ENCODE measurements at regions not wholly inside any gene's neighbourhood (a gene's known extent, or its start where the extent isn't known, plus 50 kb on each side); places are given as distances from the start of the nearest gene placed in this dataset.
"Not testable (repeated sequence)": the region's sequence is repeated elsewhere in the genome, so short reads cannot be mapped to it uniquely, and the experiment has no call there.

DNA sequence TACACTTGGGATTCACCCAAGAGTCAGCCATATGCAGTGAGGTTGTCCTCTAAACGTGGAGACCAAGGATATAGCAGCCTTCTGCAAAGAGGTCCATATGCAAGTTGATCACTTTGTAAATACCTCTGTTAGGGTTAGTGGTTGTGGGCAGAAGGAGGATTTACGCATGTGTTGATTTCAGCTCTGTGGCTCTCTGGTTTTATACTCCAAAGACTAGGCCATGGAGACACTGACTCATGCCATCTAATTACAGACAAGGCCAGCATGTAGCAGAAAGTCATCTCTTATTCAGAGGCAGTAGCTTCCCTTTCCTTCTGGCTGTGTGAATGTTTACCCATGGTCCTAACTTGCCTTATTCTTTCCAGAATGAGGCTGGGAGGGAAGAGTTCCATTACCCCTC, 140.9 kb upstream of the GOLGA6L4 start:
- H3K36me3 Mint-ChIP-seq; DNase-seq; H3K27ac ChIP-seq (ENCODE audit: low read length); H3K27me3 Mint-ChIP-seq (ENCODE audit: low read depth in 2 of 2); H3K9me3 ChIP-seq (ENCODE audit: control insufficient read depth, insufficient read depth, low read length); H3K4me1 ChIP-seq (ENCODE audit: control insufficient read depth, insufficient read depth, low read length); H3K27me3 ChIP-seq (ENCODE audit: control insufficient read depth, insufficient read depth, low read length); H3K4me3 Mint-ChIP-seq; H3K4me3 ChIP-seq (ENCODE audit: low read length); ATAC-seq; intact Hi-C loops (cut with micrococcal nuclease); H3K4me1 Mint-ChIP-seq; H3K9me3 Mint-ChIP-seq; H3K36me3 ChIP-seq (ENCODE audit: control insufficient read depth, insufficient read depth, low read length); H3K27ac Mint-ChIP-seq: not testable (repeated sequence)
- 68% methylated on average over 2 of the region's 2 CpGs for WGBS (ENCODE audit: insufficient coverage)

- H3K4me3 ChIP-seq (ENCODE audit: low read length); H3K27me3 ChIP-seq (ENCODE audit: control insufficient read depth, insufficient read depth, low read length); H3K27ac Mint-ChIP-seq; DNase-seq; H3K36me3 Mint-ChIP-seq; H3K27me3 Mint-ChIP-seq (ENCODE audit: low read depth in 2 of 2); H3K36me3 ChIP-seq (ENCODE audit: control insufficient read depth, insufficient read depth, low read length); intact Hi-C loops (cut with micrococcal nuclease); H3K9me3 ChIP-seq (ENCODE audit: control insufficient read depth, insufficient read depth, low read length); H3K4me1 ChIP-seq (ENCODE audit: control insufficient read depth, insufficient read depth, low read length); H3K9me3 Mint-ChIP-seq; H3K4me1 Mint-ChIP-seq; H3K27ac ChIP-seq (ENCODE audit: low read length); H3K4me3 Mint-ChIP-seq; ATAC-seq: not testable (repeated sequence)
- 57% methylated on average over 2 of the region's 3 CpGs for whole genome bisulfite sequencing (ENCODE audit: insufficient coverage)
Observed at GRCh38 chr15:84097053-84097452, 138.5 kb upstream of the GOLGA6L4 start.

GRCh38 chr15:84098604-84099003, 137.0 kb upstream of the GOLGA6L4 start:
- Mint-ChIP-seq H3K36me3 (no peaks in the 10 kb centered on the region), H3K4me1 (no peaks in the 10 kb centered on the region)
- no peak overlapping the region for H3K4me3 ChIP-seq (ENCODE audit: low read length)

DNA sequence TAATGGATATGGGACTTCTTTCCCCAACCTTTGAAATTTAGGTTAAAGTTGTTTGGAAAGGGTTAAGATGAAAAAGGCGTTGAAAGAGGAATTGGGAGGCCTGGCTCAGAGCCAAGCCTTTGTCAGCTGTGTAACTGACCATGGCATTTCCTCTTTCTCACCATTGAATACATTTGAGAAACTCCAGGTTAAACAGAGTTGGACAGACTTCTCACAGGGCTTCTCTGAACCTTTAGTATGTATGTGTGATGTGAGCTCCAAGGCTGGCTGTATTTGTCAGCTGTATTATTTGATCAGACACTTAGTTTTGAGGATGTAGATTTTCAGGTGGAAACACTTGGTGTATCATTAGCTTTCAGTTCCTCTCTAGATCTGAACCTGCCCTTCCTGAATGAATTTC, 136.4 kb upstream of the GOLGA6L4 start:
- H3K27ac Mint-ChIP-seq, result no peak overlapping the region
- ATAC-seq (no peak), DNase-seq (no peak)
- 0% methylated on average over 1 of the region's 1 CpG for WGBS (ENCODE audit: insufficient coverage)
- Histone ChIP-seq H3K27ac (ENCODE audit: low read length) (no peak overlapping the region), H3K36me3 (ENCODE audit: control insufficient read depth, insufficient read depth, low read length) (no peaks in the 10 kb centered on the region), H3K4me1 (ENCODE audit: control insufficient read depth, insufficient read depth, low read length) (no peaks in the 10 kb centered on the region), H3K9me3 (ENCODE audit: control insufficient read depth, insufficient read depth, low read length) (no peaks in the 10 kb centered on the region), H3K27me3 (ENCODE audit: control insufficient read depth, insufficient read depth, low read length) (no peaks in the 10 kb centered on the region), H3K4me3 (ENCODE audit: low read length) (no peak overlapping the region)
- no peak for TF ChIP-seq CTCF (IDR thresholded peaks at IDR 0.05)
- H3K9me3 Mint-ChIP-seq, result no peaks in the 10 kb centered on the region
- peaks cover 9 to 12% of the 10 kb centered on the region in 2 donors for H3K27me3 Mint-ChIP-seq (ENCODE audit: low read depth in 2 of 2)
- H3K4me1 Mint-ChIP-seq, result no peaks in the 10 kb centered on the region
- intact Hi-C loops (cut with micrococcal nuclease), result no loop called here
- H3K36me3 Mint-ChIP-seq, result no peaks in the 10 kb centered on the region
- no peak overlapping the region for H3K4me3 Mint-ChIP-seq

More at GRCh38 chr15:84098604-84099003, 137.0 kb upstream of the GOLGA6L4 start:
- intact Hi-C loops (cut with micrococcal nuclease), result no loop called here
- ATAC-seq (no peak), DNase-seq (no peak)
- Histone ChIP-seq H3K27me3 (ENCODE audit: control insufficient read depth, insufficient read depth, low read length) (no peaks in the 10 kb centered on the region), H3K36me3 (ENCODE audit: control insufficient read depth, insufficient read depth, low read length) (no peaks in the 10 kb centered on the region), H3K4me1 (ENCODE audit: control insufficient read depth, insufficient read depth, low read length) (no peaks in the 10 kb centered on the region), H3K9me3 (ENCODE audit: control insufficient read depth, insufficient read depth, low read length) (no peaks in the 10 kb centered on the region), H3K27ac (ENCODE audit: low read length) (no peak overlapping the region)
- TF ChIP-seq CTCF (IDR thresholded peaks at IDR 0.05), result no peak
- Mint-ChIP-seq H3K9me3 (no peaks in the 10 kb centered on the region), H3K27ac (no peak overlapping the region), H3K4me3 (no peak overlapping the region), H3K27me3 (ENCODE audit: low read depth in 2 of 2) (peaks cover 5 to 12% of the 10 kb centered on the region in 2 donors)

- no peaks in the 10 kb centered on the region for H3K9me3 Mint-ChIP-seq
- intact Hi-C loops (cut with micrococcal nuclease), result no loop called here
Observed at GRCh38 chr15:84103345-84103744, 132.2 kb upstream of the GOLGA6L4 start.

More at GRCh38 chr15:84103345-84103744, 132.2 kb upstream of the GOLGA6L4 start:
- 79% methylated on average over 4 of the region's 4 CpGs for WGBS (ENCODE audit: insufficient coverage)
- Mint-ChIP-seq H3K4me3 (no peak overlapping the region), H3K36me3 (no peaks in the 10 kb centered on the region), H3K27me3 (ENCODE audit: low read depth in 2 of 2) (peaks cover 9 to 12% of the 10 kb centered on the region in 2 donors), H3K4me1 (no peaks in the 10 kb centered on the region), H3K27ac (no peak overlapping the region)
- no peak for TF ChIP-seq CTCF (IDR thresholded peaks at IDR 0.05)
- DNase-seq, result no peak
- no peaks in the 10 kb centered on the region for H3K27me3 ChIP-seq (ENCODE audit: control insufficient read depth, insufficient read depth, low read length)
- no peak for ATAC-seq
- no peaks in the 10 kb centered on the region for H3K36me3 ChIP-seq (ENCODE audit: control insufficient read depth, insufficient read depth, low read length)
- H3K9me3 ChIP-seq (ENCODE audit: control insufficient read depth, insufficient read depth, low read length), result no peaks in the 10 kb centered on the region
- H3K4me1 ChIP-seq (ENCODE audit: control insufficient read depth, insufficient read depth, low read length), result no peaks in the 10 kb centered on the region
- no peak overlapping the region for H3K4me3 ChIP-seq (ENCODE audit: low read length)
- H3K27ac ChIP-seq (ENCODE audit: low read length), result no peak overlapping the region
